ENCODE measurements at regions not wholly inside any gene's neighbourhood (a gene's known extent, or its start where the extent isn't known, plus 50 kb on each side); places are given as distances from the start of the nearest gene placed in this dataset.

GRCh38 chr11:45537614-45538013 is 127.8 kb downstream of the CHST1 start:
- TF ChIP-seq CTCF (IDR thresholded peaks at IDR 0.05; ENCODE audit: low read depth, low read length) (no peak), POLR2A (IDR thresholded peaks at IDR 0.05; ENCODE audit: extremely low read depth, insufficient read length) (no peak)
